Fibroblast of villous mesenchyme (primary cell): ENCODE measurements at regions not wholly inside any gene's neighbourhood (a gene's known extent, or its start where the extent isn't known, plus 50 kb on each side); places are given as distances from the start of the nearest gene placed in this dataset.

ENCODE experiments used
- DNase-seq: peaks from one replicate; pipeline ENCODE4 v3.0.0-alpha.2; 2010; ENCODE audit warnings: low read depth
- H3K4me3 ChIP-seq: 2 replicates; pipeline ENCODE4 v1.5.1; 2011; ENCODE audit warnings: low read depth, mild to moderate bottlenecking, low read length
- TF ChIP-seq, protein P1 (sequence below): IDR thresholded peaks from 2 replicates; pipeline ENCODE4 v1.5.1; 2012; ENCODE audit warnings: low read depth, mild to moderate bottlenecking, low read length; ENCODE audit not compliant: insufficient read depth

DNA sequence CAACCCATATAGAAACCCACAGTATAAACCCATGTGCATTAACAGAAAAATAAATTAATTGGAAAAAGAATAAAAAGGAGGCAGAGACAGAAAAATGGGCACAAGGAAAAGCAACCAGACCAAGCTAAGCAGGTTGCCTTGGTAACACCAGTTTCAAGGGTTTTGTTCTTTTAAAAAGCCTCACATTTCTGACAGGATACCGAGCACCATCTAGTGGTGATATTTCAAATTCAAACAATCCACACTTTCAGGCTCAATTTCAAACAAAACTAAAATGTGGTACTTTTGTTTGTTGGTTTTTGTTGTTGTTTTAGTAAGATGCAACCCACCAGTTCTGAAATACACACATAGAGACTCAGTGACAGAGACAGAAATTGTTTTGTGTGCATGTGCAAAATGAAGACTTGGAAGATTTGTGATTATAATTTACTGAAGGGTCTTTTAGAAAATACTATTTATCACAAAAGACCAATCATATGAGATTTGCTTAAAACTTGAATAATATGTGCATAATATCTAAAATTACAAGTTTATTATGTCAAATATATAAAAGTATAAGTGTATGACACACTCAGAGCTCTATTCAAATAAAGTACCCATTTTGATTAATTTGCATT is 318.2 kb downstream of the SLCO4C1 start:
- DNase-seq, result peak; percentile 28
- TF ChIP-seq, protein P1, sequence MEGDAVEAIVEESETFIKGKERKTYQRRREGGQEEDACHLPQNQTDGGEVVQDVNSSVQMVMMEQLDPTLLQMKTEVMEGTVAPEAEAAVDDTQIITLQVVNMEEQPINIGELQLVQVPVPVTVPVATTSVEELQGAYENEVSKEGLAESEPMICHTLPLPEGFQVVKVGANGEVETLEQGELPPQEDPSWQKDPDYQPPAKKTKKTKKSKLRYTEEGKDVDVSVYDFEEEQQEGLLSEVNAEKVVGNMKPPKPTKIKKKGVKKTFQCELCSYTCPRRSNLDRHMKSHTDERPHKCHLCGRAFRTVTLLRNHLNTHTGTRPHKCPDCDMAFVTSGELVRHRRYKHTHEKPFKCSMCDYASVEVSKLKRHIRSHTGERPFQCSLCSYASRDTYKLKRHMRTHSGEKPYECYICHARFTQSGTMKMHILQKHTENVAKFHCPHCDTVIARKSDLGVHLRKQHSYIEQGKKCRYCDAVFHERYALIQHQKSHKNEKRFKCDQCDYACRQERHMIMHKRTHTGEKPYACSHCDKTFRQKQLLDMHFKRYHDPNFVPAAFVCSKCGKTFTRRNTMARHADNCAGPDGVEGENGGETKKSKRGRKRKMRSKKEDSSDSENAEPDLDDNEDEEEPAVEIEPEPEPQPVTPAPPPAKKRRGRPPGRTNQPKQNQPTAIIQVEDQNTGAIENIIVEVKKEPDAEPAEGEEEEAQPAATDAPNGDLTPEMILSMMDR, result peak; percentile 46
- no peak overlapping the region for H3K4me3 ChIP-seq

DNA sequence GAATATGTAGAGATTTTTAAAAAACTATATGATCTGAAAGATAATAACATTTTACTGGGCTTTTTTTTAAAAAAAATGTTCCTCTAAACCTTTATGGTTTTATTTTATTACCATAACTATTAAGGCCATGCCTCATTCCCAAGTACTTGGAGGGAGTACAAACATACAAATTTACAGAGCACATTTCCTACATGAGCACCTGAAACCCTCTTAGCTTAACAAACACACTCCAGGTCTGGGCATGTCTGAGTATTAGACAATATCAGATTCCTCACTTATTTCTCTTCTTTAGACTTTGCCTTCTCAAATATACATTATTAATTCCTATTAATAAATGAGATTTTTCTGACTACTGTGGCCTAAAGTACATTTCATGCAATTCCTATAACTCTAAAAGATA is 319.2 kb downstream of the SLCO4C1 start:
- TF ChIP-seq, protein P1, result no peak
- DNase-seq, result no peak
- H3K4me3 ChIP-seq, result no peak overlapping the region

DNA sequence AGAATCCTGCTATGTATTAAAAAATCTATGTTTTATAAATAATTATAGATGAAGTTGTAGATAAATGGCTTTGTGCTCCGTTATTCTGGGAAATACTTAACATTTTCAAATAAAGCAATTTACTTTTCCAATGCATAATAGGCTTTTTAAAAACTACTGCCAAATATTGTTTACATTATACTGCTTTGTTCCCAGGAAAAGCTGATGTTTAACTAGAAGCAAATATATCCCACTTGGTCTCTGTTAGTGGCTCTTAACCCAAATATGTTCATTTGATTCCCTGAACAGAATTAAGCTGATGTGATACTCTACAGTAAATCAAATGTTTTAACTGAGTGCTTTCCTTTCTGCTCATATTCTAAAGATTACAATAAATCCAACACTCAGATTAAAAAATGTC is 326.3 kb downstream of the SLCO4C1 start:
- TF ChIP-seq, protein P1, result no peak
- no peak for DNase-seq
- no peak overlapping the region for H3K4me3 ChIP-seq

DNA sequence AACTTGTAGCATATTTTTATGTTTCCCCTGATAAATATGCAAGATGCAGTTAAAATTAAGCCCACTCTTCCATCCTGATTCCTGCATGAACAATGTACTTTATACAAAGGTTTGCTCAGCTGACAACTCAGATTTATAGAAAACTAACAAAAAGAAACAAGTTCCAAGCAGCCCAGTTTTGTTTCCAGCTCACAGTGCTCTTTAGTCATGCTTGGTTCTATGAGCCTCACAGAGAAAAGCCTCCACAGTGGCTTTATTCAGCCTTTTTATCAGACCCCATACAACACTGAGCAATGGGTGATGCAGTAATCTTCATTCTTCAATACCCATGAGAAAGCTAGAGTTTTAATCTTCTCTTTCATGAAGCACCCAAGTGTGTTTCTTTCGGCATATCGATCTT is 329.6 kb downstream of the SLCO4C1 start:
- no peak for DNase-seq
- TF ChIP-seq, protein P1, result no peak
- no peak overlapping the region for H3K4me3 ChIP-seq

DNA sequence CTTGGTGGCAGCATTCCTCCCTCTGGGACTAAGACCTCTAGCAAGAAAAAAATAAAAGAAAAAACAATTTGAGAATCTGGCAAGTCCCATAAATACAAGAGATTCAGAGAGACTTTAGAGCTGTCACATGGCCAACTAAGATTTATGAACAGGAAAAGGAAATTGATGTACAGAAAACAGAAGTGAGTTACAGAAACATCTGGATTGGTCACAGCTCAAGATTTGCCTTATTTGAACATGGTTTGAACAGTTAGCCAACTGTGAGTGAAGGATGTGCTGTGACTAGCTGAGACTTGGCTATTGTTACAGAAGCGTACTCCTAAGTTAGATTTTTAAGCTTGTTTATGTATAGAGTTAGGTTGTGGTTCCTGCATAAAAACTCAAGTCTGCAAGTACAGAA is 340.2 kb downstream of the SLCO4C1 start:
- no peak overlapping the region for H3K4me3 ChIP-seq
- no peak for DNase-seq
- TF ChIP-seq, protein P1, result no peak

DNA sequence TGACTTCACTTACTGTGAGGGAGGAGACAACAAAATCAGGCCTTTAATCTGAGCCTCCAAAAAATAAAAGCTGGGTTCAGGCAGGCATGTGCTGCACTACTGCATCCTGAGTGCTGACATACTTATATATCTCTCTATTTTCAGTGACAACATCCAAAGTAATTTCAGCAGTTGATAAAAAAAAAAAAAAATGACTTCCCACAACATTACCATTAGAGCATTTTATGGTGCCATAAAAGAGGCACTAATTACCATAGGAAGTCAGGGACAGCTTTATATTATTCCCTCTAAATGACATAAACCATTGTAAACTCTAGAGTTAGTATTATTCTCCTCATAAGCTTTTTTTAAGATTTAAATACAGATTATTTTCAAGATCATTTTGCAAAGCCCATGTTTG is 346.1 kb downstream of the SLCO4C1 start:
- no peak overlapping the region for H3K4me3 ChIP-seq
- no peak for DNase-seq
- TF ChIP-seq, protein P1, result no peak

DNA sequence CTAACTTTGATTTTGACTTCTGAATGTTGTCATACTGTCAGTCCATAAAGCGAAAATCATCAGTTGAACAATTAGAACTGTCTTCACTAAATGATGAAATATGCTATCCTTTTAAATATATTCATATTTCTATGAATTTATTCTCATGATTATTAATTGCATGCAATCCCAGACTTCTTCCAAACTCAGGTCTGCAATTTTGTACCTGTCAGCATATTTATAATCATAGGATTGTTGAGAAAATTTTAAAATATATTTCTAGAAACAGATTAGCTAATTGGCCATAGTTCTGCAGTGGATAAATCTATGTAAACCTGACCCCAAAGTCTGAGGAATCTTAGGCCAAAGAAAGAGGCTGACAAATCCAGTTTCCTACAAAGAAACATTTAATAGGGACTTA is 347.5 kb downstream of the SLCO4C1 start:
- DNase-seq, result no peak
- no peak overlapping the region for H3K4me3 ChIP-seq
- TF ChIP-seq, protein P1, result no peak
